Fibroblast of the aortic adventitia (primary cell): ENCODE measurements at regions not wholly inside any gene's neighbourhood (a gene's known extent, or its start where the extent isn't known, plus 50 kb on each side); places are given as distances from the start of the nearest gene placed in this dataset.

ENCODE experiments used
- DNase-seq: peaks from one replicate; pipeline ENCODE4 v3.0.0-alpha.2; 2010; ENCODE audit warnings: low read depth
- H3K4me3 ChIP-seq: 2 replicates; pipeline ENCODE4 v1.5.1; 2011; ENCODE audit warnings: low read depth, mild to moderate bottlenecking, control low read depth, low read length, moderate library complexity
- CTCF ChIP-seq: IDR thresholded peaks from 2 replicates; pipeline ENCODE4 v1.5.1; 2011; ENCODE audit warnings: mild to moderate bottlenecking, low read length, control low read depth, inconsistent platforms; ENCODE audit not compliant: insufficient read depth

GRCh38 chr6:8889514-8889913, 454.2 kb upstream of the SLC35B3 start:
- no peak overlapping the region for H3K4me3 ChIP-seq
- TF ChIP-seq CTCF = no peak
- DNase-seq = no peak

- no peak for DNase-seq
- no peak overlapping the region for H3K4me3 ChIP-seq
- TF ChIP-seq CTCF = no peak
Observed at GRCh38 chr6:8888468-8888867, 453.1 kb upstream of the SLC35B3 start.

GRCh38 chr6:8881663-8882062, 446.3 kb upstream of the SLC35B3 start:
- no peak for DNase-seq
- H3K4me3 ChIP-seq = no peak overlapping the region
- no peak for TF ChIP-seq CTCF

- no peak for TF ChIP-seq CTCF
- DNase-seq = no peak
- H3K4me3 ChIP-seq = no peak overlapping the region
Observed at GRCh38 chr6:8879334-8879733, 444.0 kb upstream of the SLC35B3 start.

GRCh38 chr6:8875986-8876385, 440.6 kb upstream of the SLC35B3 start:
- no peak for TF ChIP-seq CTCF
- no peak for DNase-seq

GRCh38 chr6:8872589-8872988, 437.2 kb upstream of the SLC35B3 start:
- TF ChIP-seq CTCF = no peak
- no peak overlapping the region for H3K4me3 ChIP-seq
- no peak for DNase-seq

More at GRCh38 chr6:8875986-8876385, 440.6 kb upstream of the SLC35B3 start:
- H3K4me3 ChIP-seq = no peak overlapping the region

- H3K4me3 ChIP-seq = no peak overlapping the region
- no peak for TF ChIP-seq CTCF
- DNase-seq = no peak
Observed at GRCh38 chr6:8865451-8865850, 430.1 kb upstream of the SLC35B3 start.
